ENCODE measurements at regions not wholly inside any gene's neighbourhood (a gene's known extent, or its start where the extent isn't known, plus 50 kb on each side); places are given as distances from the start of the nearest gene placed in this dataset.

DNA sequence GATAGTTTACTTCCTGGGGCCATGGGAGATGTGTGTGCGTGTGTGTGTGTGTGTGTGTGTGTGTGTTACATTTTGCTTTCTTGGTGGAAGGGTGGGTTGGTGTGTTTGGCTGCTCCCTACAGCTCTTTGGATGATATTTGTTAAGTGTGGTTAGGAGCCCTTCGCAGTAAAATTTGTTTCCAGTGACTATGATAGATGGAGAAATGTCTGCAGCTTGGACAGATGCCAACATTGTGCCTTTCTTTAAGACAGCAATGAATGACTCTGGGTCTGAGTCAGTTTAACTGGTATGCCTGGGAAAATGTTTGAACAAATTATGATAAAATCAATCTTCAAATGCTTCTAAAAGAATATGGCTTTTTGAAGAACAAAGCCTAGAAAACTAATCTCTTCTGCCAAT lies 102.7 kb upstream of the TRPC6 start:
- TF ChIP-seq CTCF (IDR thresholded peaks at IDR 0.05; ENCODE audit: insufficient read depth, low read length, missing control alignments): no peak
- no peak for DNase-seq (ENCODE audit: low read depth, low spot score)
- ChIA-PET CTCF (no interaction called here), POLR2A (no interaction called here)
- no peak overlapping the region for H3K4me3 ChIP-seq (ENCODE audit: low read depth, low read length)

DNA sequence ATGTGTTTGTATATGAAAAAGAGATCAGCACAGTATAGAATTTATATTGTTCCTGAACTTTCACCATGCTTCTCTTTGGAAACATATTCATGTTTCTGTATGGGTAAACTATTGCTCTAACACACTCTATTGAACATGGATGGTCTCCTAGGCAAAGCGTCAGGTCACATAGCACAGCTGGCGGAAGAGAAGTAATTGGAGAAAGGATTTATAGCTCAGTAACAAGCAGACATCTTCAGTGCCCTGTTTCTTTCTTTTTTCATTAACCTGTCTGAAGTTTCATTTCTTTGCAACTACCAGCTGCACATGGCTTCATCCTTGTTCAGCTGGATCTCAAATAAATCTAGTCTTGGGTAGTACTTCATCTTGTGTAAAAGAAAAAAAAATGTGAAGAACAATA lies 84.4 kb upstream of the TRPC6 start:
- POLR2A ChIA-PET: no interaction called here
- H3K4me3 ChIP-seq (ENCODE audit: low read depth, low read length): no peak overlapping the region
- CTCF ChIA-PET: no interaction called here
- TF ChIP-seq CTCF (IDR thresholded peaks at IDR 0.05; ENCODE audit: insufficient read depth, low read length, missing control alignments): no peak
- DNase-seq (ENCODE audit: low read depth, low spot score): no peak

GRCh38 chr11:101666916-101667315 lies 83.1 kb upstream of the TRPC6 start:
- ChIA-PET POLR2A (no interaction called here), CTCF (no interaction called here)
- DNase-seq (ENCODE audit: low read depth, low spot score): no peak
- no peak for TF ChIP-seq CTCF (IDR thresholded peaks at IDR 0.05; ENCODE audit: insufficient read depth, low read length, missing control alignments)
- H3K4me3 ChIP-seq (ENCODE audit: low read depth, low read length): no peak overlapping the region

- POLR2A ChIA-PET: no interaction called here
- no peak for DNase-seq (ENCODE audit: low read depth, low spot score)
- CTCF ChIA-PET: no interaction called here
- TF ChIP-seq CTCF (IDR thresholded peaks at IDR 0.05; ENCODE audit: insufficient read depth, low read length, missing control alignments): no peak
- H3K4me3 ChIP-seq (ENCODE audit: low read depth, low read length): no peak overlapping the region
These were observed 77.8 kb upstream of the TRPC6 start for GRCh38 chr11:101661559-101661958.
